PC-9 (cell line): ENCODE measurements at regions not wholly inside any gene's neighbourhood (a gene's known extent, or its start where the extent isn't known, plus 50 kb on each side); places are given as distances from the start of the nearest gene placed in this dataset.

ENCODE experiments used
- BruUV-seq: library from RNA; stranded (reverse); fragments of 400-500 nt; replicated peaks from 2 replicates; lab custom pipeline; 2021; lab: Mats Ljungman, UMichigan
- CTCF ChIA-PET: fragments of 300-600 bp; sonication (Branson Sonifier 250); formaldehyde crosslinking; loops from one replicate; lab custom pipeline; 2022; ENCODE audit warnings: antibody characterized with exemption; lab: Charles Lee
- POLR2A ChIA-PET: fragments of 300-600 bp; sonication (Branson Sonifier 250); formaldehyde crosslinking; loops from one replicate; lab custom pipeline; 2022; ENCODE audit warnings: antibody characterized with exemption; ENCODE audit not compliant: unreplicated experiment; lab: Charles Lee
- DNase-seq, 2 experiments: peaks; one replicate each; pipeline versions ENCODE4 v3.0.0 to v3.0.0-alpha.2; 2015 to 2022; ENCODE audit warnings: mixed read lengths in 1 of 2
- H2AFZ ChIP-seq: fragments of 200-600 bp; sonication (generic); 2 replicates; pipeline ENCODE4 v1.8.1; 2017; ENCODE audit warnings: antibody characterized with exemption
- H3F3A ChIP-seq: fragments of 200-600 bp; sonication (generic); 2 replicates; pipeline ENCODE4 v1.8.1; 2017; ENCODE audit warnings: antibody characterized with exemption, mild to moderate bottlenecking, low read depth; ENCODE audit not compliant: insufficient read depth
- H3K27ac ChIP-seq: fragments of 200-600 bp; sonication (generic); 2 replicates; pipeline ENCODE4 v1.6.1; 2016; ENCODE audit warnings: mixed run types
- H3K27me3 ChIP-seq: fragments of 200-600 bp; sonication (generic); 2 replicates; pipeline ENCODE4 v1.6.1; 2016; ENCODE audit warnings: low read depth, mixed run types; ENCODE audit not compliant: insufficient read depth
- H3K36me3 ChIP-seq: fragments of 200-600 bp; sonication (generic); 2 replicates; pipeline ENCODE4 v1.6.1; 2016; ENCODE audit warnings: low read depth, mixed run types
- H3K4me1 ChIP-seq: fragments of 200-600 bp; sonication (generic); replicated peaks from 2 replicates; pipeline ENCODE4 v1.6.1; 2016; ENCODE audit warnings: mixed run types; ENCODE audit not compliant: insufficient read depth
- H3K4me2 ChIP-seq: fragments of 200-600 bp; sonication (generic); 2 replicates; pipeline ENCODE4 v1.6.1; 2017; ENCODE audit warnings: mixed run types
- H3K4me3 ChIP-seq: fragments of 200-600 bp; sonication (generic); 2 replicates; pipeline ENCODE4 v1.6.1; 2016; ENCODE audit warnings: mixed run types
- H3K79me2 ChIP-seq: fragments of 200-600 bp; sonication (generic); 2 replicates; pipeline ENCODE4 v1.6.1; 2017; ENCODE audit warnings: low read depth, mixed run types
- H3K9me2 ChIP-seq: fragments of 200-600 bp; sonication (generic); 2 replicates; pipeline ENCODE4 v1.8.1; 2017; ENCODE audit warnings: mild to moderate bottlenecking; ENCODE audit not compliant: insufficient read depth
- H3K9me3 ChIP-seq: fragments of 200-600 bp; sonication (generic); 2 replicates; pipeline ENCODE4 v1.8.1; 2016; ENCODE audit warnings: low read depth; ENCODE audit not compliant: insufficient read depth
- H4K20me1 ChIP-seq: fragments of 200-600 bp; sonication (generic); 2 replicates; pipeline ENCODE4 v1.8.1; 2017; ENCODE audit not compliant: insufficient read depth
- EZH2 ChIP-seq: fragments of 200-600 bp; sonication (generic); IDR thresholded peaks from 2 replicates; pipeline ENCODE4 v1.8.0; 2017; ENCODE audit warnings: antibody characterized with exemption, low read depth
- intact Hi-C: fragments of 100-400 bp; cut with micrococcal nuclease; formaldehyde crosslinking; loops from one replicate; pipeline ENCODE4 v1.10.0; 2022; ENCODE audit not compliant: unreplicated experiment
- TF ChIP-seq, protein P1 (sequence below): fragments of 200-600 bp; sonication (generic); conservative IDR thresholded peaks from 2 replicates; pipeline ENCODE4 v1.6.1; 2017; ENCODE audit warnings: mixed run types, antibody characterized with exemption, mild to moderate bottlenecking, moderate library complexity

DNA sequence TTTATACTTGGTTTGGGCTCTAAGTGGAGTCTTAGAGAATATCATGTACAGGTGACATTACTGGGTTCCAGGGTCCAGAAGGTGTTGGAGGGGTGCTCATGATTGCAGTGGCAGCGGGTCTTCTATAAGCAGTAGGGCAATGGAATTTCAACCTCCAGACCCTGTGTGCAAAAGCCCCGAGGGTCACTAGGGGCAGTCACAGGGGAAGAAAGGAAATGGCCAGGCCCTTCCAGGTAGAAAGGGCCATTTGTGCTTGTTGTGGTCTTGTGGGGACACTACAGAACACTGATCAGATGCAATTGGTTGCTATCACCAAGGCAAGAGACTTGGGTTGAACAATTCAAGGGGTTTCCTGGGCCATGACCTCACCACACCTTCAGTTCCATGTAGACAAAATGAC, 283.4 kb downstream of the GADD45G start:
- peaks cover 92% of the 10 kb centered on the region for H3K27me3 ChIP-seq
- H2AFZ ChIP-seq: no peak overlapping the region
- H3K4me1 ChIP-seq: no peaks in the 10 kb centered on the region
- no peaks in the 10 kb centered on the region for H3K9me3 ChIP-seq
- ChIA-PET CTCF (no interaction called here), POLR2A (no interaction called here)
- H3K79me2 ChIP-seq: no peaks in the 10 kb centered on the region
- H3F3A ChIP-seq: no peaks in the 10 kb centered on the region
- no peak overlapping the region for H3K4me3 ChIP-seq
- intact Hi-C loops: no loop called here
- TF ChIP-seq, protein P1, sequence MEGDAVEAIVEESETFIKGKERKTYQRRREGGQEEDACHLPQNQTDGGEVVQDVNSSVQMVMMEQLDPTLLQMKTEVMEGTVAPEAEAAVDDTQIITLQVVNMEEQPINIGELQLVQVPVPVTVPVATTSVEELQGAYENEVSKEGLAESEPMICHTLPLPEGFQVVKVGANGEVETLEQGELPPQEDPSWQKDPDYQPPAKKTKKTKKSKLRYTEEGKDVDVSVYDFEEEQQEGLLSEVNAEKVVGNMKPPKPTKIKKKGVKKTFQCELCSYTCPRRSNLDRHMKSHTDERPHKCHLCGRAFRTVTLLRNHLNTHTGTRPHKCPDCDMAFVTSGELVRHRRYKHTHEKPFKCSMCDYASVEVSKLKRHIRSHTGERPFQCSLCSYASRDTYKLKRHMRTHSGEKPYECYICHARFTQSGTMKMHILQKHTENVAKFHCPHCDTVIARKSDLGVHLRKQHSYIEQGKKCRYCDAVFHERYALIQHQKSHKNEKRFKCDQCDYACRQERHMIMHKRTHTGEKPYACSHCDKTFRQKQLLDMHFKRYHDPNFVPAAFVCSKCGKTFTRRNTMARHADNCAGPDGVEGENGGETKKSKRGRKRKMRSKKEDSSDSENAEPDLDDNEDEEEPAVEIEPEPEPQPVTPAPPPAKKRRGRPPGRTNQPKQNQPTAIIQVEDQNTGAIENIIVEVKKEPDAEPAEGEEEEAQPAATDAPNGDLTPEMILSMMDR: no peak
- no peaks in the 10 kb centered on the region for H3K36me3 ChIP-seq
- DNase-seq: no peak
- H3K27ac ChIP-seq: no peak overlapping the region
- no peak overlapping the region for H3K4me2 ChIP-seq
- no peaks in the 10 kb centered on the region for H4K20me1 ChIP-seq
- H3K9me2 ChIP-seq: no peaks in the 10 kb centered on the region
- no TSS peak for BruUV-seq

GRCh38 chr9:89888677-89889076, 283.9 kb downstream of the GADD45G start:
- H3K9me2 ChIP-seq: no peaks in the 10 kb centered on the region
- H3K36me3 ChIP-seq: no peaks in the 10 kb centered on the region
- no peaks in the 10 kb centered on the region for H3F3A ChIP-seq
- POLR2A ChIA-PET: no interaction called here
- H3K79me2 ChIP-seq: no peaks in the 10 kb centered on the region
- no peaks in the 10 kb centered on the region for H3K4me1 ChIP-seq
- CTCF ChIA-PET: no interaction called here
- TF ChIP-seq, protein P1: no peak
- TF ChIP-seq EZH2: no peak
- no TSS peak for BruUV-seq
- peaks cover 92% of the 10 kb centered on the region for H3K27me3 ChIP-seq
- intact Hi-C loops: no loop called here
- no peak overlapping the region for H3K4me2 ChIP-seq
- no peak overlapping the region for H3K4me3 ChIP-seq
- H4K20me1 ChIP-seq: no peaks in the 10 kb centered on the region
- H3K27ac ChIP-seq: no peak overlapping the region
- H2AFZ ChIP-seq: no peak overlapping the region
- DNase-seq: no peak
- H3K9me3 ChIP-seq: no peaks in the 10 kb centered on the region

GRCh38 chr9:89889865-89890264, 285.1 kb downstream of the GADD45G start:
- DNase-seq: no peak
- no peak overlapping the region for H3K4me3 ChIP-seq
- H3K4me2 ChIP-seq: no peak overlapping the region
- CTCF ChIA-PET: no interaction called here
- no peak for TF ChIP-seq EZH2
- TF ChIP-seq, protein P1: no peak
- H3K36me3 ChIP-seq: no peaks in the 10 kb centered on the region
- H3F3A ChIP-seq: no peaks in the 10 kb centered on the region
- H4K20me1 ChIP-seq: no peaks in the 10 kb centered on the region
- H3K4me1 ChIP-seq: no peaks in the 10 kb centered on the region
- no TSS peak for BruUV-seq
- H3K9me3 ChIP-seq: no peaks in the 10 kb centered on the region
- H3K27ac ChIP-seq: no peak overlapping the region
- POLR2A ChIA-PET: no interaction called here
- peaks cover 87% of the 10 kb centered on the region for H3K27me3 ChIP-seq
- no peaks in the 10 kb centered on the region for H3K79me2 ChIP-seq
- no peaks in the 10 kb centered on the region for H3K9me2 ChIP-seq
- H2AFZ ChIP-seq: no peak overlapping the region
- intact Hi-C loops: no loop called here
